ENCODE measurements at regions not wholly inside any gene's neighbourhood (a gene's known extent, or its start where the extent isn't known, plus 50 kb on each side); places are given as distances from the start of the nearest gene placed in this dataset.
A peak's percentile ranks its signal among the peaks of the same experiment; 100 is the strongest.
"Not testable (repeated sequence)": the region's sequence is repeated elsewhere in the genome, so short reads cannot be mapped to it uniquely, and the experiment has no call there.

GRCh38 chr1:837601-838000 lies 86.1 kb upstream of the SAMD11 start:
- H3K36me3 ChIP-seq (ENCODE audit: insufficient read depth, low read length); DNase-seq; H3K27me3 Mint-ChIP-seq; CTCF ChIA-PET; POLR2A ChIA-PET; H3K27me3 ChIP-seq (ENCODE audit: control insufficient read depth in 1 of 2, insufficient read depth in 2 of 2, low read length in 2 of 2); H3K27ac ChIP-seq (ENCODE audit: low read depth in 1 of 2, low read length in 2 of 2); ATAC-seq (ENCODE audit: poor library complexity); H3K4me3 Mint-ChIP-seq; H3K9me3 ChIP-seq (ENCODE audit: control insufficient read depth in 1 of 2, insufficient read depth in 1 of 2, low read length in 2 of 2); H3K9me3 Mint-ChIP-seq; intact Hi-C loops (cut with DNase I, micrococcal nuclease); H3K4me3 ChIP-seq (ENCODE audit: low read length): not testable (repeated sequence)
- Mint-ChIP-seq H3K36me3 (ENCODE audit: low read depth) (peaks cover 32% of the 10 kb centered on the region), H3K4me1 (ENCODE audit: low read depth) (peaks cover 61% of the 10 kb centered on the region), H3K27ac (peak overlapping the region; percentile 88)
- peaks cover 24% of the 10 kb centered on the region for H3K4me1 ChIP-seq (ENCODE audit: insufficient read depth, low read length)

GRCh38 chr1:838291-838690 lies 85.4 kb upstream of the SAMD11 start:
- Mint-ChIP-seq H3K27ac (peak overlapping the region; percentile 88), H3K36me3 (ENCODE audit: low read depth) (peaks cover 26% of the 10 kb centered on the region), H3K4me1 (ENCODE audit: low read depth) (peaks cover 68% of the 10 kb centered on the region)
- peaks cover 31% of the 10 kb centered on the region for H3K4me1 ChIP-seq (ENCODE audit: insufficient read depth, low read length)
- DNase-seq; H3K9me3 ChIP-seq (ENCODE audit: control insufficient read depth in 1 of 2, insufficient read depth in 1 of 2, low read length in 2 of 2); intact Hi-C loops (cut with DNase I, micrococcal nuclease); CTCF ChIA-PET; POLR2A ChIA-PET; H3K4me3 ChIP-seq (ENCODE audit: low read length); H3K27ac ChIP-seq (ENCODE audit: low read depth in 1 of 2, low read length in 2 of 2); H3K27me3 Mint-ChIP-seq; H3K36me3 ChIP-seq (ENCODE audit: insufficient read depth, low read length); H3K27me3 ChIP-seq (ENCODE audit: control insufficient read depth in 1 of 2, insufficient read depth in 2 of 2, low read length in 2 of 2); H3K9me3 Mint-ChIP-seq; ATAC-seq (ENCODE audit: poor library complexity); H3K4me3 Mint-ChIP-seq: not testable (repeated sequence)

GRCh38 chr1:840592-840991 lies 83.1 kb upstream of the SAMD11 start:
- H3K9me3 Mint-ChIP-seq, POLR2A ChIA-PET: not testable (repeated sequence)
- H3K36me3 Mint-ChIP-seq (ENCODE audit: low read depth), result peaks cover 13% of the 10 kb centered on the region

GRCh38 chr1:841671-842425 lies 81.9 kb upstream of the SAMD11 start:
- H3K36me3 ChIP-seq (ENCODE audit: insufficient read depth, low read length); H3K9me3 ChIP-seq (ENCODE audit: control insufficient read depth in 1 of 2, insufficient read depth in 1 of 2, low read length in 2 of 2); H3K36me3 Mint-ChIP-seq (ENCODE audit: low read depth); intact Hi-C loops (cut with DNase I, micrococcal nuclease); H3K9me3 Mint-ChIP-seq; H3K27me3 ChIP-seq (ENCODE audit: control insufficient read depth in 1 of 2, insufficient read depth in 2 of 2, low read length in 2 of 2); CTCF ChIA-PET; POLR2A ChIA-PET; H3K27me3 Mint-ChIP-seq: not testable (repeated sequence)
- peak overlapping the region; percentile 9 for H3K4me3 ChIP-seq (ENCODE audit: low read length)
- Mint-ChIP-seq H3K4me3 (peak overlapping the region; percentile 65), H3K4me1 (ENCODE audit: low read depth) (peaks cover 84% of the 10 kb centered on the region), H3K27ac (peak overlapping the region; percentile 88)
- H3K4me1 ChIP-seq (ENCODE audit: insufficient read depth, low read length), result peaks cover 50% of the 10 kb centered on the region
- peak overlapping the region; percentile 60 to 61 for H3K27ac ChIP-seq (ENCODE audit: low read depth in 1 of 2, low read length in 2 of 2)
- DNase-seq (peak in 4 of 14 experiments; percentile 25 to 41 (median 30)), ATAC-seq (ENCODE audit: poor library complexity) (peak; percentile 66)

More at GRCh38 chr1:840592-840991, 83.1 kb upstream of the SAMD11 start:
- DNase-seq; H3K27ac ChIP-seq (ENCODE audit: low read depth in 1 of 2, low read length in 2 of 2); intact Hi-C loops (cut with DNase I, micrococcal nuclease); H3K9me3 ChIP-seq (ENCODE audit: control insufficient read depth in 1 of 2, insufficient read depth in 1 of 2, low read length in 2 of 2); CTCF ChIA-PET; H3K4me3 ChIP-seq (ENCODE audit: low read length); H3K27me3 Mint-ChIP-seq; H3K27me3 ChIP-seq (ENCODE audit: control insufficient read depth in 1 of 2, insufficient read depth in 2 of 2, low read length in 2 of 2); H3K36me3 ChIP-seq (ENCODE audit: insufficient read depth, low read length): not testable (repeated sequence)
- H3K4me1 Mint-ChIP-seq (ENCODE audit: low read depth), result peaks cover 80% of the 10 kb centered on the region
- peak overlapping the region; percentile 23 for H3K4me3 Mint-ChIP-seq
- ATAC-seq (ENCODE audit: poor library complexity), result peak; percentile 19
- peak overlapping the region; percentile 88 for H3K27ac Mint-ChIP-seq
- H3K4me1 ChIP-seq (ENCODE audit: insufficient read depth, low read length), result peaks cover 50% of the 10 kb centered on the region

- H3K36me3 ChIP-seq (ENCODE audit: insufficient read depth, low read length); H3K9me3 Mint-ChIP-seq; H3K27me3 Mint-ChIP-seq; ATAC-seq (ENCODE audit: poor library complexity); H3K27me3 ChIP-seq (ENCODE audit: control insufficient read depth in 1 of 2, insufficient read depth in 2 of 2, low read length in 2 of 2); H3K36me3 Mint-ChIP-seq (ENCODE audit: low read depth); CTCF ChIA-PET; H3K4me3 ChIP-seq (ENCODE audit: low read length); intact Hi-C loops (cut with DNase I, micrococcal nuclease); H3K9me3 ChIP-seq (ENCODE audit: control insufficient read depth in 1 of 2, insufficient read depth in 1 of 2, low read length in 2 of 2); POLR2A ChIA-PET: not testable (repeated sequence)
- peak in 1 of 14 experiments; percentile 26 for DNase-seq
- Mint-ChIP-seq H3K4me3 (peak overlapping the region; percentile 68), H3K4me1 (ENCODE audit: low read depth) (peaks cover 80% of the 10 kb centered on the region), H3K27ac (peak overlapping the region; percentile 89)
- Histone ChIP-seq H3K4me1 (ENCODE audit: insufficient read depth, low read length) (peaks cover 46% of the 10 kb centered on the region), H3K27ac (ENCODE audit: low read depth in 1 of 2, low read length in 2 of 2) (peak overlapping the region in 1 of 2 donors; percentile 22)
Observed at GRCh38 chr1:842799-843198, 80.9 kb upstream of the SAMD11 start.

- DNase-seq; H3K27me3 ChIP-seq (ENCODE audit: control insufficient read depth in 1 of 2, insufficient read depth in 2 of 2, low read length in 2 of 2); intact Hi-C loops (cut with DNase I, micrococcal nuclease); H3K9me3 ChIP-seq (ENCODE audit: control insufficient read depth in 1 of 2, insufficient read depth in 1 of 2, low read length in 2 of 2); H3K27me3 Mint-ChIP-seq; H3K36me3 ChIP-seq (ENCODE audit: insufficient read depth, low read length); H3K9me3 Mint-ChIP-seq; CTCF ChIA-PET; H3K4me3 ChIP-seq (ENCODE audit: low read length); H3K36me3 Mint-ChIP-seq (ENCODE audit: low read depth); ATAC-seq (ENCODE audit: poor library complexity): not testable (repeated sequence)
- peak overlapping the region; percentile 89 for H3K27ac Mint-ChIP-seq
- H3K27ac ChIP-seq (ENCODE audit: low read depth in 1 of 2, low read length in 2 of 2), result peak overlapping the region; percentile 38 to 75
- H3K4me1 ChIP-seq (ENCODE audit: insufficient read depth, low read length), result peaks cover 42% of the 10 kb centered on the region
- H3K4me3 Mint-ChIP-seq, result peak overlapping the region; percentile 47
- peaks cover 68% of the 10 kb centered on the region for H3K4me1 Mint-ChIP-seq (ENCODE audit: low read depth)
- POLR2A ChIA-PET, result interaction anchor here (0.7 kb wide), 1 partner anchor 55 kb away, joined by 3 read pairs; no protein-coding TSS in a partner anchor
Observed at GRCh38 chr1:843946-844345, 79.8 kb upstream of the SAMD11 start.

All from CD4-positive, alpha-beta T cell (primary cell).